GM13977 (cell line): ENCODE measurements at regions not wholly inside any gene's neighbourhood (a gene's known extent, or its start where the extent isn't known, plus 50 kb on each side); places are given as distances from the start of the nearest gene placed in this dataset.
"Not testable (repeated sequence)": the region's sequence is repeated elsewhere in the genome, so short reads cannot be mapped to it uniquely, and the experiment has no call there.

Experiments
- DNase-seq: peaks from one replicate; pipeline ENCODE4 v3.0.0; 2012; ENCODE audit warnings: low spot score
- CTCF ChIP-seq: IDR thresholded peaks from 2 replicates; pipeline ENCODE4 v1.5.1; 2012; ENCODE audit warnings: mild to moderate bottlenecking, control low read depth; ENCODE audit not compliant: insufficient read depth; ENCODE audit errors: extremely low read depth, missing control alignments
- in situ Hi-C: fragments of 300-500 bp; cut with MboI; formaldehyde crosslinking; loops from one replicate; pipeline ENCODE4 v1.12.0; 2022; ENCODE audit warnings: low sequenced_read_pairs, low pct_unique_long_range_greater_than_20kb, mixed read lengths, inconsistent platforms; ENCODE audit not compliant: unreplicated experiment

GRCh38 chr20:12748359-12748994 is 260.3 kb upstream of the SPTLC3 start:
- no peak for DNase-seq
- TF ChIP-seq CTCF = no peak
- in situ Hi-C loops = no loop called here

- no peak for TF ChIP-seq CTCF
- in situ Hi-C loops = no loop called here
- DNase-seq = no peak
Observed at GRCh38 chr20:12750221-12750620, 258.6 kb upstream of the SPTLC3 start.

GRCh38 chr20:12752900-12753693 is 255.7 kb upstream of the SPTLC3 start:
- in situ Hi-C loops, DNase-seq: not testable (repeated sequence)

GRCh38 chr20:12753742-12754141 is 255.0 kb upstream of the SPTLC3 start:
- DNase-seq, in situ Hi-C loops: not testable (repeated sequence)

GRCh38 chr20:12759493-12759892 is 249.3 kb upstream of the SPTLC3 start:
- in situ Hi-C loops, DNase-seq: not testable (repeated sequence)

GRCh38 chr20:12762725-12763124 is 246.0 kb upstream of the SPTLC3 start:
- DNase-seq = no peak
- TF ChIP-seq CTCF = no peak
- in situ Hi-C loops = no loop called here

- in situ Hi-C loops = no loop called here
- DNase-seq = no peak
- no peak for TF ChIP-seq CTCF
Observed at GRCh38 chr20:12763406-12763805, 245.4 kb upstream of the SPTLC3 start.

GRCh38 chr20:12764053-12764452 is 244.7 kb upstream of the SPTLC3 start:
- in situ Hi-C loops = no loop called here
- no peak for TF ChIP-seq CTCF

More at GRCh38 chr20:12764053-12764452, 244.7 kb upstream of the SPTLC3 start:
- DNase-seq = no peak
